Stimulated activated naive CD8-positive, alpha-beta T cell treated with anti-CD3 and anti-CD28 coated beads, Interleukin-15, amount 100 ng/mL, for 72 hours (primary cell): ENCODE measurements at regions not wholly inside any gene's neighbourhood (a gene's known extent, or its start where the extent isn't known, plus 50 kb on each side); places are given as distances from the start of the nearest gene placed in this dataset.
"Not testable (repeated sequence)": the region's sequence is repeated elsewhere in the genome, so short reads cannot be mapped to it uniquely, and the experiment has no call there.

ENCODE experiments used
- ATAC-seq: fragments of 150-1000 bp; cut with Tn5 transposase; 2 replicates; pipeline ENCODE4 v1.10.0; 2021; ENCODE audit warnings: mild to moderate bottlenecking, moderate library complexity
- DNase-seq, 2 donors: peaks; one replicate each; pipeline ENCODE4 v3.0.0; 2021 to 2022
- H3K27ac Mint-ChIP-seq, 2 donors: one replicate each; pipeline ENCODE4 v1.8.0; 2022; ENCODE audit warnings: mild to moderate bottlenecking in 2 of 2, mixed read lengths in 2 of 2, moderate library complexity in 2 of 2
- H3K27me3 Mint-ChIP-seq: one replicate; pipeline ENCODE4 v1.8.0; 2022; ENCODE audit warnings: mixed read lengths
- H3K4me1 Mint-ChIP-seq: one replicate; pipeline ENCODE4 v1.8.0; 2022; ENCODE audit warnings: mild to moderate bottlenecking, mixed read lengths
- H3K4me3 Mint-ChIP-seq, 2 donors: one replicate each; pipeline ENCODE4 v1.8.0; 2022; ENCODE audit warnings: mild to moderate bottlenecking in 2 of 2, mixed read lengths in 2 of 2, moderate library complexity in 1 of 2
- H3K9me3 Mint-ChIP-seq, 2 donors: one replicate each; pipeline ENCODE4 v1.8.0; 2022; ENCODE audit warnings: mixed read lengths in 2 of 2

GRCh38 chr6:82551311-82551710, 187.7 kb downstream of the TPBG start:
- H3K4me1 Mint-ChIP-seq, H3K27me3 Mint-ChIP-seq, DNase-seq, H3K4me3 Mint-ChIP-seq, H3K27ac Mint-ChIP-seq, ATAC-seq, H3K9me3 Mint-ChIP-seq: not testable (repeated sequence)

GRCh38 chr6:82551831-82552230, 188.2 kb downstream of the TPBG start:
- ATAC-seq: no peak
- Mint-ChIP-seq H3K4me3 (no peak overlapping the region), H3K9me3 (peaks cover 4 to 7% of the 10 kb centered on the region in 2 donors), H3K4me1 (no peaks in the 10 kb centered on the region), H3K27ac (no peak overlapping the region), H3K27me3 (no peaks in the 10 kb centered on the region)
- no peak for DNase-seq

DNA sequence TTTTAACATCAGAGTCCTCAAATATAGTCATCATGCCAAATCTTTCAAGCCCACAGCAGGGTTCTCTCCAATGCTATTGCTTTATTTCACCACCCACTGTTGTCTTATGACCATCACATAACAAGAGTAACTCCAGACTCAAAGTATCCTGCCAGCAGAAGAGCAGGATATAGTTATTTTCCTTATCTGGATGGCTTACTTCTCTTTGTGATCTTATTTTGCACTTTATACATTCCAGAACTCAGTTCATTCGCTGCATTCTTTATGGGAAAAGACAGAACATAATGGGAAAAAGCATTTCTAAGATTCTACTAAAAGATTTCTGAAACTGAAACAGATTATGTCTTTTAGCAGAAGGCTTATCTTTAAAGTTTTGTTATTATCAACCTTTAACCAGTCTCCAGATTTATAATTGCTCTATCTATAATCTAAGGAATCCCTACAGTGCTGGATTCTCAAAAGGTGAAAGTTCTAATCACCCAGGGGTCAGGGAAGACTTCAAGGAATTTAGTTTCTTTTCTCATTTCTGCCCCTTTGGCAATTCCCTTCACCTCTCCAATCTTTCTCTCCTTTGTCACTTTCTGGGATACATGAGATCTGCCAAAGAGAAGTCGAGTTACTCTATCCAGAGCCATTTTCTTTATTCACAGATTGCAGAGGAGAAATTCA, 190.4 kb downstream of the TPBG start:
- no peak overlapping the region for H3K27ac Mint-ChIP-seq
- no peaks in the 10 kb centered on the region for H3K27me3 Mint-ChIP-seq
- ATAC-seq (no peak), DNase-seq (no peak)
- H3K4me3 Mint-ChIP-seq: no peak overlapping the region
- peaks cover 4 to 7% of the 10 kb centered on the region in 2 donors for H3K9me3 Mint-ChIP-seq
- H3K4me1 Mint-ChIP-seq: no peaks in the 10 kb centered on the region

DNA sequence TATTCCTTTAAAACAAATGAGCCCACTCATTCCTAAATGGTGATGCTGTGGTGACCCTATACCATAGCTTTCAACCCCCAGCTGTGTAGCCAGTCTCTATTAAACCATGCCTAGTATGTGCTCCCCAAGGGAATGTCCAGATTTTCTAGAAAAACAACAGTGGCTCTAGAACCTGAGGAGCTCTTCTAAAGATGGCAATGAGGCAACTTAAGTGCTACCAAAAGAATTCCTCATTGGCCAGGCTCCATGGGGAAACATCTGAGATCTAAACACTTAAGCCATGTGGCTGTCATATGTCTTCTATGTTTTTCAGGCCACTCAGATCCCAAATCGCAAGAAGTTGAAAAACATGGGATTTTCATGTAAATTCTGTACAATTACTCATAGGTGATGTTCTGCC, 191.0 kb downstream of the TPBG start:
- H3K4me1 Mint-ChIP-seq: no peaks in the 10 kb centered on the region
- H3K27ac Mint-ChIP-seq: no peak overlapping the region
- H3K27me3 Mint-ChIP-seq: no peaks in the 10 kb centered on the region
- H3K4me3 Mint-ChIP-seq: no peak overlapping the region
- DNase-seq: no peak
- ATAC-seq: no peak
- H3K9me3 Mint-ChIP-seq: peaks cover 4 to 7% of the 10 kb centered on the region in 2 donors

- no peaks in the 10 kb centered on the region for H3K4me1 Mint-ChIP-seq
- DNase-seq (no peak), ATAC-seq (no peak)
- no peak overlapping the region for H3K4me3 Mint-ChIP-seq
- H3K27ac Mint-ChIP-seq: no peak overlapping the region
- H3K9me3 Mint-ChIP-seq: peaks cover 0 to 4% of the 10 kb centered on the region in 2 donors
- no peaks in the 10 kb centered on the region for H3K27me3 Mint-ChIP-seq
These were observed 192.2 kb downstream of the TPBG start for GRCh38 chr6:82555801-82556200.

DNA sequence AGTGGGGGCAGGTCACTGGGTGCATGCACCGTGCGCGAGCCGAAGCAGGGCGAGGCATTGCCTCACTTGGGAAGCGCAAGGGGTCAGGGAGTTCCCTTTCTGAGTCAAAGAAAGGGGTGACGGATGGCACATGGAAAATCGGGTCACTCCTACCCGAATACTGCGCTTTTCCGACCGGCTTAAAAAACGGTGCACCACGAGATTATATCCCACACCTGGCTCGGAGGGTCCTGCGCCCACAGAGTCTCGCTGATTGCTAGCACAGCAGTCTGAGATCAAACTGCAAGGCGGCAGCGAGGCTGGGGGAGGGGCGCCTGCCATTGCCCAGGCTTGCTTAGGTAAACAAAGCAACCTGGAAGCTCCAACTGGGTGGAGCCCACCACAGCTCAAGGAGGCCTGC, 194.9 kb downstream of the TPBG start:
- H3K4me3 Mint-ChIP-seq, H3K27ac Mint-ChIP-seq, H3K9me3 Mint-ChIP-seq, H3K4me1 Mint-ChIP-seq, DNase-seq, ATAC-seq, H3K27me3 Mint-ChIP-seq: not testable (repeated sequence)

- no peak for DNase-seq
- no peaks in the 10 kb centered on the region for H3K27me3 Mint-ChIP-seq
- H3K27ac Mint-ChIP-seq: no peak overlapping the region
- no peaks in the 10 kb centered on the region for H3K4me1 Mint-ChIP-seq
- no peaks in the 10 kb centered on the region for H3K9me3 Mint-ChIP-seq
- no peak overlapping the region for H3K4me3 Mint-ChIP-seq
- no peak for ATAC-seq
These were observed 204.0 kb downstream of the TPBG start for GRCh38 chr6:82567621-82568020.

- ATAC-seq (no peak), DNase-seq (no peak)
- H3K4me3 Mint-ChIP-seq: no peak overlapping the region
- H3K27me3 Mint-ChIP-seq: no peaks in the 10 kb centered on the region
- H3K27ac Mint-ChIP-seq: no peak overlapping the region
- H3K9me3 Mint-ChIP-seq: no peaks in the 10 kb centered on the region
- H3K4me1 Mint-ChIP-seq: no peaks in the 10 kb centered on the region
These were observed 204.8 kb downstream of the TPBG start for GRCh38 chr6:82568290-82568993.

DNA sequence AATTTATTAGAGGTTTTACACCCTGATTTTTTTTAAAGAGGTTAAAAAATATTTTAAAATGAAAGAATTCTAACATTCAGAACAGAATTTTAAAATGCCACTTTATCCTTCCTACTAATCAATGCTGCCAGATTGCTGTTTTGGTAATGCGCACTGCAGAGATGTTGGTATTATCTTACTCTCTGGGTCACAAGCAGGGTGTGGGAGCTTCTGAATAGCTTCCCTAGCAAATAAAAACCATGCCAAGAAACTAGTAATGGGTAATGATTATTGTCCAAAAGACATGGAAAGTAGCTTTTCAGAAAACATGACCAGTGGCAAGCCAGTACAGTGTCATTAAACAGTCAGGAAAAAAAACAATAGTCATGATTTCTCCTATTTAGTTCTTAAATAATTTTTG, 205.4 kb downstream of the TPBG start:
- DNase-seq: no peak
- Mint-ChIP-seq H3K4me1 (no peaks in the 10 kb centered on the region), H3K4me3 (no peak overlapping the region), H3K27me3 (no peaks in the 10 kb centered on the region), H3K9me3 (peaks cover 0 to 4% of the 10 kb centered on the region in 2 donors), H3K27ac (no peak overlapping the region)
- no peak for ATAC-seq

DNA sequence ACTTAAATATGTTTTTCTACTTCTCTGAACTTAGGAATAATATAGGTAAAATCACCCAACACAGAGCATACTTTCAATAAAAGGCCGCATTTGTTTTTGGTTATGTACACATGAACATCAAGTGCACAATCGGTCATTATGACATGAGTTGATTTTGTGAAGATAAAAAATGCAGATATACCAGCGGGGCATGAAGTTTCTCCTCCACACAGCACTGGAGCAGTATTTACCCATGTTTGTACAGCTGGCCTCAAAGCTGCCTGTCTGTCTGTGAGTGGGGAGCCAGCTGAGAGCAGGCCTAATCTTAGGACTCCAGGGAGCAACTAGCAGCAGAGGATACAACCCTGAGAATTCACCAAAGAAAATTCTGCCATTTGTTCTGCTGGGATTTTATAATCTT, 206.5 kb downstream of the TPBG start:
- Mint-ChIP-seq H3K27ac (no peak overlapping the region), H3K4me3 (no peak overlapping the region), H3K27me3 (no peaks in the 10 kb centered on the region), H3K9me3 (peaks cover 0 to 5% of the 10 kb centered on the region in 2 donors), H3K4me1 (no peaks in the 10 kb centered on the region)
- DNase-seq (no peak), ATAC-seq (no peak)

- no peak overlapping the region for H3K27ac Mint-ChIP-seq
- no peak overlapping the region for H3K4me3 Mint-ChIP-seq
- no peak for DNase-seq
- H3K9me3 Mint-ChIP-seq: peaks cover 11 to 13% of the 10 kb centered on the region in 2 donors
- H3K27me3 Mint-ChIP-seq: no peaks in the 10 kb centered on the region
- H3K4me1 Mint-ChIP-seq: no peaks in the 10 kb centered on the region
- ATAC-seq: no peak
These were observed 207.8 kb downstream of the TPBG start for GRCh38 chr6:82571455-82571854.

- H3K9me3 Mint-ChIP-seq: peaks cover 13 to 15% of the 10 kb centered on the region in 2 donors
- H3K4me1 Mint-ChIP-seq: no peaks in the 10 kb centered on the region
- H3K27me3 Mint-ChIP-seq: no peaks in the 10 kb centered on the region
- no peak overlapping the region for H3K27ac Mint-ChIP-seq
- no peak for DNase-seq
- no peak for ATAC-seq
- no peak overlapping the region for H3K4me3 Mint-ChIP-seq
These were observed 209.8 kb downstream of the TPBG start for GRCh38 chr6:82573254-82573972.

DNA sequence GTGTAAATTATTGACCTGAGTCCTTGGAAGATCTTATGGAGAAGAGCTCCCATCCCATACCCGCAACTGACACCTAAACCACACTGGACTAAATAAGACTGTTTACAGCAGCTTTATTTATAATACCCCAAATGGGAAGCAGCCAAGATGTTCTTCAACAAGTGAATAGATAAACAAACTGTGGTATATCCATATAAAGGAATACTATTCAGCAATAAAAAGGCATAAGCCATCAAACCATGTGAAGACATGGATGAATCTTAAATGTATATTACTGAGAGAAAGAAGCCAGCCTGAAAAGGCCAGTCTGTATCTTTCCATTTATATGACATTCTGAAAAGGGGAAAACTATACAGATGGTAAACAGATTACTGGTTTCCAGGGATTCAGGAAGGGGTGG, 212.7 kb downstream of the TPBG start:
- Mint-ChIP-seq H3K27ac (no peak overlapping the region), H3K4me1 (no peaks in the 10 kb centered on the region), H3K4me3 (no peak overlapping the region), H3K27me3 (no peaks in the 10 kb centered on the region), H3K9me3 (peaks cover 13 to 21% of the 10 kb centered on the region in 2 donors)
- DNase-seq (no peak), ATAC-seq (no peak)

GRCh38 chr6:82584194-82584695, 220.6 kb downstream of the TPBG start:
- H3K27me3 Mint-ChIP-seq: no peaks in the 10 kb centered on the region
- DNase-seq: no peak
- no peaks in the 10 kb centered on the region for H3K9me3 Mint-ChIP-seq
- no peak overlapping the region for H3K27ac Mint-ChIP-seq
- H3K4me1 Mint-ChIP-seq: no peaks in the 10 kb centered on the region
- H3K4me3 Mint-ChIP-seq: no peak overlapping the region
- no peak for ATAC-seq

DNA sequence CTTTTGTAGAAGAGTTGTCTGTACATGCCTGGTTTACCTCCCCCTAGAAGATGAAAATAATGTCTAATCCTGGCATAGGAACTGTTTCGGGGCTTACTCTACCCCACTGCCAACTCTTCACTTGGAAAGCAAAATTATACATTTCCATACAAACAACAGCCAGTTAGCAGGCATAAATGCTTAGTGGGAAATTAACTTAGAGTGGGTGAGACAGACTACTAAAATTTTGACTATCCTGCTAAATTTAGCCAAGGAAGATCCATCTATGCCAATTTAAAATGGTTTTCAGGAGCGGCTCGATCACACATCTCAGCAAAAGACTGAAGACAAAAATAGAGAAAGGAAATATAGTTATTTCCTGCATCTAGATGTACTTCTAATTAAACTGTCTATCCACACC, 221.2 kb downstream of the TPBG start:
- Mint-ChIP-seq H3K27me3 (no peaks in the 10 kb centered on the region), H3K4me1 (no peaks in the 10 kb centered on the region), H3K4me3 (no peak overlapping the region), H3K27ac (no peak overlapping the region), H3K9me3 (no peaks in the 10 kb centered on the region)
- ATAC-seq: no peak
- DNase-seq: no peak

GRCh38 chr6:82588020-82588419, 224.4 kb downstream of the TPBG start:
- no peaks in the 10 kb centered on the region for H3K4me1 Mint-ChIP-seq
- H3K4me3 Mint-ChIP-seq: no peak overlapping the region
- DNase-seq (no peak), ATAC-seq (no peak)
- H3K27ac Mint-ChIP-seq: no peak overlapping the region
- H3K9me3 Mint-ChIP-seq: no peaks in the 10 kb centered on the region
- H3K27me3 Mint-ChIP-seq: no peaks in the 10 kb centered on the region
